Neural progenitor cell (in vitro differentiated cells): ENCODE measurements at regions not wholly inside any gene's neighbourhood (a gene's known extent, or its start where the extent isn't known, plus 50 kb on each side); places are given as distances from the start of the nearest gene placed in this dataset.

Experiments
- DNase-seq: peaks from one replicate; pipeline ENCODE4 v3.0.0-alpha.2; 2016; ENCODE audit warnings: low spot score
- H2AFZ ChIP-seq: fragments of 200-600 bp; sonication (generic); replicated peaks from 2 replicates; pipeline ENCODE4 v1.6.1; 2016; ENCODE audit warnings: antibody characterized with exemption
- H3F3A ChIP-seq: fragments of 200-600 bp; sonication (generic); 2 replicates; pipeline ENCODE4 v1.6.1; 2016; ENCODE audit warnings: antibody characterized with exemption, low read depth
- H3K27ac ChIP-seq: fragments of 200-600 bp; sonication (generic); 2 replicates; pipeline ENCODE4 v1.5.1; 2016; ENCODE audit warnings: mild to moderate bottlenecking
- H3K27me3 ChIP-seq: fragments of 200-600 bp; sonication (generic); 2 replicates; pipeline ENCODE4 v1.6.1; 2016; ENCODE audit warnings: mild to moderate bottlenecking, moderate library complexity
- H3K36me3 ChIP-seq: fragments of 200-600 bp; sonication (generic); 2 replicates; pipeline ENCODE4 v1.5.1; 2016
- H3K4me1 ChIP-seq: fragments of 200-600 bp; sonication (generic); 2 replicates; pipeline ENCODE4 v1.6.1; 2016; ENCODE audit warnings: mixed run types
- H3K4me2 ChIP-seq: fragments of 200-600 bp; sonication (generic); 2 replicates; pipeline ENCODE4 v1.6.1; 2016
- H3K4me3 ChIP-seq: fragments of 200-600 bp; sonication (generic); 2 replicates; pipeline ENCODE4 v1.5.1; 2016
- H3K79me2 ChIP-seq: fragments of 200-600 bp; sonication (generic); 2 replicates; pipeline ENCODE4 v1.6.1; 2016; ENCODE audit warnings: low read depth
- H3K9ac ChIP-seq: fragments of 200-600 bp; sonication (generic); 2 replicates; pipeline ENCODE4 v1.6.1; 2016
- H3K9me3 ChIP-seq: fragments of 200-600 bp; sonication (generic); 2 replicates; pipeline ENCODE4 v1.5.1; 2016; ENCODE audit warnings: low read depth
- H4K20me1 ChIP-seq: fragments of 200-600 bp; sonication (generic); 2 replicates; pipeline ENCODE4 v1.6.1; 2016; ENCODE audit warnings: low read depth
- H3K27ac Mint-ChIP-seq: 3 replicates; pipeline ENCODE4 v1.8.0; 2021; ENCODE audit warnings: mixed read lengths
- H3K27me3 Mint-ChIP-seq: 2 replicates; pipeline ENCODE4 v1.8.0; 2022; ENCODE audit warnings: low read depth, mild to moderate bottlenecking, inconsistent platforms, moderate library complexity, mixed read lengths; ENCODE audit not compliant: insufficient read depth
- H3K36me3 Mint-ChIP-seq: 3 replicates; pipeline ENCODE4 v1.8.0; 2021; ENCODE audit warnings: mixed read lengths
- H3K4me1 Mint-ChIP-seq: 3 replicates; pipeline ENCODE4 v1.8.0; 2021; ENCODE audit warnings: mixed read lengths
- H3K4me3 Mint-ChIP-seq: 3 replicates; pipeline ENCODE4 v1.8.0; 2021; ENCODE audit warnings: mild to moderate bottlenecking, moderate library complexity, mixed read lengths
- H3K9me3 Mint-ChIP-seq: 3 replicates; pipeline ENCODE4 v1.8.0; 2020; ENCODE audit warnings: mixed read lengths
- EZH2 ChIP-seq: fragments of 200-600 bp; sonication (generic); IDR thresholded peaks from 2 replicates; pipeline ENCODE4 v1.6.1; 2017; ENCODE audit warnings: antibody characterized with exemption, mild to moderate bottlenecking, moderate library complexity
- EZH2phosphoT487 ChIP-seq: fragments of 200-600 bp; sonication (generic); IDR thresholded peaks from 2 replicates; pipeline ENCODE4 v1.6.1; 2017; ENCODE audit warnings: antibody characterized with exemption
- TF ChIP-seq, protein P1 (sequence below): fragments of 200-600 bp; sonication (generic); IDR thresholded peaks from 2 replicates; pipeline ENCODE4 v1.5.1; 2017; ENCODE audit warnings: antibody characterized with exemption, mild to moderate bottlenecking

DNA sequence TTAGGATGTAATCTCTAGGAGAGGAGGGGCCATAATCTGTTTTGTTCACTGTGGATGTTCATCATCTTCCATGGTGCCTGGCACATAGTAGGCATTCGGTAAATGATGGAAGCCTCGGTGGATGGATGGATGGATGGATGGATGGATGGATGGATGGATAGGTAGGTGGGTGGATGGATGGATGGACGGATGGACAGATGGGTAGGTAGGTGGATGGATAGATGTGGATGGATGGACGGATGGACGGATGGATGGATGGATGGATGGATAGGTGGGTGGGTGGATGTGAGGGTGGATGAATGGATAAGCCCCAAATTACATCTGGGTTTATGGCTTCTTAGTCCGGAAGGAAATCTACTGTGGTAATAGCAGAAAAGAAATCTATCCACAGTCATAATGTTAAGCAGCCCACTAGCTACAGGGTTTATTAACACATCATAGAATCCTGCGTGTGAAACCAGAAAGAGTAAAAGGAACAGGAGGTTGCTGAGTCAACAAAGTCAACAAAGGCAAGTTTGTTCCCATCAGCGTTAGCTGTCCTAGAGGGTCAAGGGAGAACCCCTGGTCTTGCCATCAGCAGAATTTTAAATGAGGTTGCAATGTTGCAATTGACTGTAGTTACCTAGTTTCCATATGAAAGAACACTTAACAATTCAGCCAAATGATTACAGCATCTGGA is 82.8 kb downstream of the C11orf91 start:
- no peak for DNase-seq
- Histone ChIP-seq H3K27me3 (no peaks in the 10 kb centered on the region), H3K27ac (no peak overlapping the region), H3K9me3 (no peaks in the 10 kb centered on the region), H2AFZ (no peak overlapping the region), H4K20me1 (no peaks in the 10 kb centered on the region), H3F3A (no peaks in the 10 kb centered on the region), H3K4me2 (no peak overlapping the region), H3K9ac (no peak overlapping the region), H3K4me3 (no peak overlapping the region), H3K36me3 (no peaks in the 10 kb centered on the region), H3K79me2 (no peaks in the 10 kb centered on the region), H3K4me1 (no peaks in the 10 kb centered on the region)
- peaks cover 2% of the 10 kb centered on the region for H3K36me3 Mint-ChIP-seq
- H3K9me3 Mint-ChIP-seq, result no peaks in the 10 kb centered on the region
- TF ChIP-seq EZH2phosphoT487, result no peak
- TF ChIP-seq, protein P1, sequence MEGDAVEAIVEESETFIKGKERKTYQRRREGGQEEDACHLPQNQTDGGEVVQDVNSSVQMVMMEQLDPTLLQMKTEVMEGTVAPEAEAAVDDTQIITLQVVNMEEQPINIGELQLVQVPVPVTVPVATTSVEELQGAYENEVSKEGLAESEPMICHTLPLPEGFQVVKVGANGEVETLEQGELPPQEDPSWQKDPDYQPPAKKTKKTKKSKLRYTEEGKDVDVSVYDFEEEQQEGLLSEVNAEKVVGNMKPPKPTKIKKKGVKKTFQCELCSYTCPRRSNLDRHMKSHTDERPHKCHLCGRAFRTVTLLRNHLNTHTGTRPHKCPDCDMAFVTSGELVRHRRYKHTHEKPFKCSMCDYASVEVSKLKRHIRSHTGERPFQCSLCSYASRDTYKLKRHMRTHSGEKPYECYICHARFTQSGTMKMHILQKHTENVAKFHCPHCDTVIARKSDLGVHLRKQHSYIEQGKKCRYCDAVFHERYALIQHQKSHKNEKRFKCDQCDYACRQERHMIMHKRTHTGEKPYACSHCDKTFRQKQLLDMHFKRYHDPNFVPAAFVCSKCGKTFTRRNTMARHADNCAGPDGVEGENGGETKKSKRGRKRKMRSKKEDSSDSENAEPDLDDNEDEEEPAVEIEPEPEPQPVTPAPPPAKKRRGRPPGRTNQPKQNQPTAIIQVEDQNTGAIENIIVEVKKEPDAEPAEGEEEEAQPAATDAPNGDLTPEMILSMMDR, result no peak
- no peak for TF ChIP-seq EZH2
- H3K4me1 Mint-ChIP-seq, result peaks cover 18% of the 10 kb centered on the region
- H3K27me3 Mint-ChIP-seq, result no peaks in the 10 kb centered on the region
- H3K4me3 Mint-ChIP-seq, result no peak overlapping the region
- H3K27ac Mint-ChIP-seq, result no peak overlapping the region

DNA sequence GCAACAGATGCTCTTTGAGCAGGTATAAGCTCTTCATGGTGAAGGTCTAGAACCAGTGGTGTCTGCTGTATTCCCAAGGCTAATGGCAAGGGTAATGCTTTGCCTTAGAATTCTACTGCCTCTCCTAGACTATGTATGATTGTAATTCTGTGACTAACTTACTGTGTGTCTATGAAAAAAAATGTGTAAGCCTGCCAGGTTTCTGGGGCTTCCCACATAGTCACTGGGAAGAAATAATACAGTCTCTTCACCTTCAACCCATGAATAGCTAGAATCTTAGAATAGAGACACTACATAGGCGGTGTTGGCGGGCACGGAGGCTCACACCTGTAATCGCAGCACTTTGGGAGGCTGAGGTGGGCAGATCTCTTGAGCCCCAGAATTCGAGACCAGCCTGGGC is 84.1 kb downstream of the C11orf91 start:
- no peak overlapping the region for H3K4me2 ChIP-seq
- DNase-seq, result no peak
- H3K4me1 ChIP-seq, result no peaks in the 10 kb centered on the region
- Mint-ChIP-seq H3K4me3 (no peak overlapping the region), H3K9me3 (no peaks in the 10 kb centered on the region), H3K36me3 (peaks cover 2% of the 10 kb centered on the region), H3K27me3 (no peaks in the 10 kb centered on the region), H3K4me1 (peaks cover 19% of the 10 kb centered on the region), H3K27ac (no peak overlapping the region)
- H3K36me3 ChIP-seq, result no peaks in the 10 kb centered on the region
- H3K27me3 ChIP-seq, result no peaks in the 10 kb centered on the region
- no peak overlapping the region for H3K9ac ChIP-seq
- no peak overlapping the region for H3K27ac ChIP-seq
- H4K20me1 ChIP-seq, result no peaks in the 10 kb centered on the region
- H3K9me3 ChIP-seq, result no peaks in the 10 kb centered on the region
- no peak overlapping the region for H3K4me3 ChIP-seq
- H3F3A ChIP-seq, result no peaks in the 10 kb centered on the region
- H2AFZ ChIP-seq, result no peak overlapping the region
- H3K79me2 ChIP-seq, result no peaks in the 10 kb centered on the region
- TF ChIP-seq EZH2phosphoT487, result no peak
- no peak for TF ChIP-seq EZH2
- TF ChIP-seq, protein P1, result no peak

DNA sequence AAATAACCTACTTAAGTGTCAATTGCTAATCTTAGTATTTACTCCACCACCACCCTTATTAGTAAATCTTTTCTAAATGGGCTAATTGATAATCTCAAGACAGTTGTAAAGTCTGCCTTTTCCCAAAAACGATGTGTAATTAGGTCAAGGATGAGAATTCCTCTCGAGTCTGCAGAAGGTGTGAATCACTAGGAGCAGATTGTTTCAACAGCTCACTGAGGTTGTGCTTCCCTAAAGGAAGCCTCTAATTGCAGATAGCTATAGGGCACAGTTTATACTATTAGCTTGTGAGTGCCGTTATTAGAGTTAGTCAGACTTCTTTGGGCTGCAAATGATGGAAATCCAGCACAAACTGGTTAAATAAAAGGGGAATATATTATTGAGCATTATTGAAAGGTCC is 84.9 kb downstream of the C11orf91 start:
- Mint-ChIP-seq H3K9me3 (no peaks in the 10 kb centered on the region), H3K27ac (no peak overlapping the region), H3K4me3 (no peak overlapping the region), H3K27me3 (no peaks in the 10 kb centered on the region), H3K4me1 (peaks cover 23% of the 10 kb centered on the region), H3K36me3 (peaks cover 2% of the 10 kb centered on the region)
- Histone ChIP-seq H3K9ac (no peak overlapping the region), H3K36me3 (no peaks in the 10 kb centered on the region), H3K27ac (no peak overlapping the region), H3F3A (no peaks in the 10 kb centered on the region), H3K4me1 (no peaks in the 10 kb centered on the region), H3K79me2 (no peaks in the 10 kb centered on the region), H3K4me2 (no peak overlapping the region), H3K27me3 (no peaks in the 10 kb centered on the region), H4K20me1 (no peaks in the 10 kb centered on the region), H3K4me3 (no peak overlapping the region), H3K9me3 (no peaks in the 10 kb centered on the region), H2AFZ (no peak overlapping the region)
- TF ChIP-seq, protein P1, result no peak
- TF ChIP-seq EZH2 (no peak), EZH2phosphoT487 (no peak)
- no peak for DNase-seq
